ENCODE measurements at regions not wholly inside any gene's neighbourhood (a gene's known extent, or its start where the extent isn't known, plus 50 kb on each side); places are given as distances from the start of the nearest gene placed in this dataset.

DNA sequence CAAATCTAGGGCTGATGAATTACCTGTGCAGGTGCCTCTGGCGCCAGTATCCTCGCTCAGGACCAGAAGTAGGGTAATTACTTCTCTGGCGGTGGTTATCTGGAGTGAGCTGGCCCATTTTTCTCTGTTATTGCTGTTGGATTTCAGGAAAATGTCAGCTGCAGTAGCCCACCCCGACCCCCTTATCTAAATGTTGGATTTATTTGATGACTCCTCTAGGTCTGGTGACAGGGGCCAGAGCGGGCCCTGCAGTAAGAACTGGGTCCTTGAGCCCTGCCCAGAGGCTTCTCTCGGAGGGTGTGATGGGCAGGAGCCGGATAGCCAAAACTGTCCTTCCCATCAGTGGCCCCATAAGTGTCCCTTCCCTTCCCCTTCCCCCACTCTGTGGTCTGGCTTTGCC is 384.3 kb downstream of the PTPRU start:
- no peak for TF ChIP-seq POLR2AphosphoS5 (IDR thresholded peaks at IDR 0.05)
- no peak for TF ChIP-seq CTCF (IDR thresholded peaks at IDR 0.05)
